ENCODE measurements at regions not wholly inside any gene's neighbourhood (a gene's known extent, or its start where the extent isn't known, plus 50 kb on each side); places are given as distances from the start of the nearest gene placed in this dataset.

GRCh38 chr18:60847517-60847916 is 474.9 kb upstream of the MC4R start:
- H3K14ac ChIP-seq (replicated peaks; ENCODE audit: low read depth, low read length), result no peak overlapping the region
- H3K27me3 ChIP-seq (ENCODE audit: control insufficient read depth, insufficient read depth, low read length), result no peaks in the 10 kb centered on the region
- no peak overlapping the region for H3K9ac ChIP-seq (ENCODE audit: low read depth, low read length)
- no peaks in the 10 kb centered on the region for H3K9me1 ChIP-seq (ENCODE audit: insufficient read depth, low read length)
- no peak overlapping the region for H3K23ac ChIP-seq (ENCODE audit: low read depth, low read length)
- H3K4me3 ChIP-seq (ENCODE audit: insufficient read depth, low read depth, low read length), result no peak overlapping the region
- in situ Hi-C loops (cut with MboI; ENCODE audit: low sequenced_read_pairs) (no loop called here), intact Hi-C loops (cut with micrococcal nuclease) (no loop called here), dilution Hi-C loops (cut with HindIII; ENCODE audit: low sequenced_read_pairs, unreplicated experiment) (no loop called here)
- no peak overlapping the region for H2BK15ac ChIP-seq (ENCODE audit: low read depth, low read length)
- ATAC-seq (ENCODE audit: low read depth) (no peak), DNase-seq (no peak)
- H3K27ac ChIP-seq (ENCODE audit: insufficient read depth, low read length), result no peak overlapping the region
- POLR2A ChIA-PET (ENCODE audit: unreplicated experiment), result no interaction called here
- peaks cover 5% of the 10 kb centered on the region for H3K9me3 ChIP-seq (ENCODE audit: control insufficient read depth, insufficient read depth, low read length)
- H2BK20ac ChIP-seq (ENCODE audit: low read depth, low read length), result no peak overlapping the region
- no peak overlapping the region for H2AK9ac ChIP-seq (replicated peaks; ENCODE audit: low read depth, low read length, poor library complexity)
- BruUV-seq (replicated peaks), result no TSS peak
- no peaks in the 10 kb centered on the region for H3K36me3 ChIP-seq (ENCODE audit: control insufficient read depth, insufficient read depth, low read length)
- H4K91ac ChIP-seq (ENCODE audit: insufficient read depth, low read depth, low read length), result no peak overlapping the region
- H4K5ac ChIP-seq (ENCODE audit: low read depth, low read length), result no peak overlapping the region
- no peaks in the 10 kb centered on the region for H3K4me1 ChIP-seq (ENCODE audit: control insufficient read depth, insufficient read depth, low read length)
- H3K18ac ChIP-seq (ENCODE audit: low read depth, low read length), result no peak overlapping the region
- CTCF ChIA-PET, result no interaction called here
- H3K4ac ChIP-seq (ENCODE audit: low read depth, low read length), result no peak overlapping the region
- H3K79me1 ChIP-seq (ENCODE audit: low read depth in 1 of 2, low read length in 2 of 2), result no peaks in the 10 kb centered on the region
- H2AFZ ChIP-seq (replicated peaks; ENCODE audit: low read length, poor library complexity), result no peak overlapping the region
- no peaks in the 10 kb centered on the region for H4K20me1 ChIP-seq (ENCODE audit: insufficient read depth, low read length)
- H3K4me2 ChIP-seq (ENCODE audit: low read depth, low read length), result no peak overlapping the region
- no CpG with 5 or more reads among the region's 3 CpGs for WGBS, 2 experiments (ENCODE audit: extremely low coverage in 2 of 2, insufficient read length in 1 of 2)
- H2AK5ac ChIP-seq (ENCODE audit: low read depth, low read length), result no peak overlapping the region
- H4K8ac ChIP-seq (ENCODE audit: low read depth in 2 of 2, low read length in 2 of 2), result no peak overlapping the region
- no peak overlapping the region for H2BK5ac ChIP-seq (ENCODE audit: low read depth, low read length, poor library complexity, severe bottlenecking)
- TF ChIP-seq RAD21 (IDR thresholded peaks at IDR 0.05; ENCODE audit: low read length) (no peak), SMC3 (IDR thresholded peaks at IDR 0.05; ENCODE audit: low read depth, low read length) (no peak), CEBPB (IDR thresholded peaks at IDR 0.05; ENCODE audit: low read depth, low read length) (no peak), RFX5 (IDR thresholded peaks at IDR 0.05; ENCODE audit: low read depth, low read length) (no peak), MAFK (IDR thresholded peaks at IDR 0.05; ENCODE audit: low read depth, low read length) (no peak), MXI1 (IDR thresholded peaks at IDR 0.05; ENCODE audit: borderline replicate concordance, low read depth, low read length) (no peak), MAZ (IDR thresholded peaks at IDR 0.05; ENCODE audit: borderline replicate concordance, low read depth, low read length) (no peak), RCOR1 (IDR thresholded peaks at IDR 0.05; ENCODE audit: insufficient replicate concordance, low read length) (no peak), ELK1 (IDR thresholded peaks at IDR 0.05; ENCODE audit: borderline replicate concordance, low read depth, low read length) (no peak), NFE2L2 (IDR thresholded peaks at IDR 0.05; ENCODE audit: low read depth, low read length) (no peak), FOS (IDR thresholded peaks at IDR 0.05; ENCODE audit: low read depth, low read length) (no peak), BHLHE40 (IDR thresholded peaks at IDR 0.05; ENCODE audit: low read depth, low read length) (no peak), POLR2A (IDR thresholded peaks at IDR 0.05; ENCODE audit: low read depth, low read length) (no peak), CHD1 (IDR thresholded peaks at IDR 0.05; ENCODE audit: low read depth, low read length) (no peak)
- TF ChIP-seq, protein P1, sequence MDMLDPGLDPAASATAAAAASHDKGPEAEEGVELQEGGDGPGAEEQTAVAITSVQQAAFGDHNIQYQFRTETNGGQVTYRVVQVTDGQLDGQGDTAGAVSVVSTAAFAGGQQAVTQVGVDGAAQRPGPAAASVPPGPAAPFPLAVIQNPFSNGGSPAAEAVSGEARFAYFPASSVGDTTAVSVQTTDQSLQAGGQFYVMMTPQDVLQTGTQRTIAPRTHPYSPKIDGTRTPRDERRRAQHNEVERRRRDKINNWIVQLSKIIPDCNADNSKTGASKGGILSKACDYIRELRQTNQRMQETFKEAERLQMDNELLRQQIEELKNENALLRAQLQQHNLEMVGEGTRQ (IDR thresholded peaks at IDR 0.05; ENCODE audit: low read depth, low read length), result no peak
- TF ChIP-seq, protein P2, sequence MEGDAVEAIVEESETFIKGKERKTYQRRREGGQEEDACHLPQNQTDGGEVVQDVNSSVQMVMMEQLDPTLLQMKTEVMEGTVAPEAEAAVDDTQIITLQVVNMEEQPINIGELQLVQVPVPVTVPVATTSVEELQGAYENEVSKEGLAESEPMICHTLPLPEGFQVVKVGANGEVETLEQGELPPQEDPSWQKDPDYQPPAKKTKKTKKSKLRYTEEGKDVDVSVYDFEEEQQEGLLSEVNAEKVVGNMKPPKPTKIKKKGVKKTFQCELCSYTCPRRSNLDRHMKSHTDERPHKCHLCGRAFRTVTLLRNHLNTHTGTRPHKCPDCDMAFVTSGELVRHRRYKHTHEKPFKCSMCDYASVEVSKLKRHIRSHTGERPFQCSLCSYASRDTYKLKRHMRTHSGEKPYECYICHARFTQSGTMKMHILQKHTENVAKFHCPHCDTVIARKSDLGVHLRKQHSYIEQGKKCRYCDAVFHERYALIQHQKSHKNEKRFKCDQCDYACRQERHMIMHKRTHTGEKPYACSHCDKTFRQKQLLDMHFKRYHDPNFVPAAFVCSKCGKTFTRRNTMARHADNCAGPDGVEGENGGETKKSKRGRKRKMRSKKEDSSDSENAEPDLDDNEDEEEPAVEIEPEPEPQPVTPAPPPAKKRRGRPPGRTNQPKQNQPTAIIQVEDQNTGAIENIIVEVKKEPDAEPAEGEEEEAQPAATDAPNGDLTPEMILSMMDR (conservative IDR thresholded peaks at IDR 0.05; ENCODE audit: low read depth, low read length), result no peak
- no peak overlapping the region for H2BK120ac ChIP-seq (ENCODE audit: low read depth, low read length)
- H3K56ac ChIP-seq (ENCODE audit: extremely low read depth, insufficient read depth, low read length), result no peak overlapping the region

All from IMR-90 (cell line).